Sigmoid colon (tissue), 6 donors: ENCODE measurements at regions not wholly inside any gene's neighbourhood (a gene's known extent, or its start where the extent isn't known, plus 50 kb on each side); places are given as distances from the start of the nearest gene placed in this dataset.

Source experiments
- DNase-seq: peaks from one replicate; pipeline ENCODE4 v3.0.0-alpha.2; 2019
- H3K27ac ChIP-seq, 4 donors: fragments of 200-600 bp; sonication (generic); one replicate each; pipeline ENCODE4 v1.5.1; 2016 to 2019; ENCODE audit warnings: mild to moderate bottlenecking in 1 of 4
- H3K27me3 ChIP-seq, 3 donors: fragments of 200-600 bp; sonication (generic); one replicate each; pipeline ENCODE4 v1.5.1; 2019; ENCODE audit warnings: mild to moderate bottlenecking in 1 of 3
- H3K36me3 ChIP-seq, 4 donors: fragments of 200-600 bp; sonication (generic); one replicate each; pipeline ENCODE4 v1.5.1; 2016 to 2019
- H3K4me1 ChIP-seq, 4 donors: fragments of 200-600 bp; sonication (generic); one replicate each; pipeline ENCODE4 v1.5.1; 2017 to 2019
- H3K4me3 ChIP-seq, 4 donors: fragments of 200-600 bp; sonication (generic); one replicate each; pipeline ENCODE4 v1.5.1; 2017 to 2019; ENCODE audit warnings: mild to moderate bottlenecking in 2 of 4, moderate library complexity in 1 of 4
- H3K9me3 ChIP-seq, 4 donors: fragments of 200-600 bp in 3 of 4; sonication (generic) in 3 of 4; one replicate each; pipeline versions ENCODE4 v1.5.1 to v1.6.1; 2013 to 2019
- CTCF ChIP-seq, 4 experiments: fragments of 450-650 bp in 3 of 4; fragments of 200-600 bp in 1 of 4; IDR thresholded peaks; one replicate each; pipeline ENCODE4 v1.5.1; 2016 to 2019; ENCODE audit warnings: antibody characterized with exemption in 4 of 4, mild to moderate bottlenecking in 3 of 4, moderate library complexity in 2 of 4
- EP300 ChIP-seq, 4 donors: sonication (generic); formaldehyde crosslinking; IDR thresholded peaks; one replicate each; pipeline ENCODE4 v1.6.1; 2017; ENCODE audit warnings: antibody characterized with exemption in 4 of 4
- POLR2A ChIP-seq, 2 donors: fragments of 450-650 bp; IDR thresholded peaks; one replicate each; pipeline ENCODE4 v1.6.1; 2016; ENCODE audit warnings: antibody characterized with exemption in 2 of 2, mild to moderate bottlenecking in 2 of 2, moderate library complexity in 2 of 2
- POLR2AphosphoS5 ChIP-seq, 4 donors: sonication (generic); formaldehyde crosslinking; IDR thresholded peaks; one replicate each; pipeline ENCODE4 v1.6.1; 2017; ENCODE audit warnings: antibody characterized with exemption in 4 of 4
- WGBS, 2 donors: extraction: QIAGEN DNeasy Blood & Tissue Kit; methylation state at CpG; one replicate each; pipeline ENCODE4 v1.1.7; 2013; 5-methylcytosine and 5-hydroxymethylcytosine counted together
- intact Hi-C: fragments of 100-400 bp; cut with DNase I; formaldehyde crosslinking; loops from one replicate; pipeline ENCODE4 v1.15.1; 2023
- donor health status: healthy with polysubstance abuse.
- donor health status: healthy.

- Histone ChIP-seq H3K9me3 (no peaks in the 10 kb centered on the region), H3K4me3 (no peak overlapping the region), H3K4me1 (no peaks in the 10 kb centered on the region), H3K36me3 (no peaks in the 10 kb centered on the region), H3K27ac (no peak overlapping the region), H3K27me3 (no peaks in the 10 kb centered on the region)
- DNase-seq: no peak
- 79 to 88% methylated on average over 9 of the region's 9 CpGs for WGBS, 2 donors
- intact Hi-C loops: no loop called here
- TF ChIP-seq POLR2AphosphoS5 (IDR thresholded peaks at IDR 0.05): no peak
- TF ChIP-seq CTCF (IDR thresholded peaks at IDR 0.05): no peak
- TF ChIP-seq POLR2A (IDR thresholded peaks at IDR 0.05): no peak
- no peak for TF ChIP-seq EP300 (IDR thresholded peaks at IDR 0.05)
These were observed 483.4 kb upstream of the KLHL29 start for GRCh38 chr2:22901471-22902179.

- H3K4me3 ChIP-seq: no peak overlapping the region
- WGBS, 2 donors: 77% methylated on average over 5 of the region's 5 CpGs
- no peaks in the 10 kb centered on the region for H3K36me3 ChIP-seq
- H3K4me1 ChIP-seq: no peaks in the 10 kb centered on the region
- no peak for DNase-seq
- intact Hi-C loops: no loop called here
- H3K27ac ChIP-seq: no peak overlapping the region
- no peaks in the 10 kb centered on the region for H3K9me3 ChIP-seq
- no peaks in the 10 kb centered on the region for H3K27me3 ChIP-seq
- TF ChIP-seq CTCF (IDR thresholded peaks at IDR 0.05) (no peak), POLR2AphosphoS5 (IDR thresholded peaks at IDR 0.05) (no peak), EP300 (IDR thresholded peaks at IDR 0.05) (no peak), POLR2A (IDR thresholded peaks at IDR 0.05) (no peak)
These were observed 482.8 kb upstream of the KLHL29 start for GRCh38 chr2:22902180-22902550.

GRCh38 chr2:22902662-22903165 lies 482.3 kb upstream of the KLHL29 start:
- Histone ChIP-seq H3K27me3 (no peaks in the 10 kb centered on the region), H3K4me3 (no peak overlapping the region), H3K9me3 (no peaks in the 10 kb centered on the region), H3K4me1 (no peaks in the 10 kb centered on the region), H3K36me3 (no peaks in the 10 kb centered on the region), H3K27ac (no peak overlapping the region)
- DNase-seq: no peak
- WGBS, 2 donors: 71 to 88% methylated on average over 6 of the region's 6 CpGs
- intact Hi-C loops: no loop called here
- TF ChIP-seq POLR2A (IDR thresholded peaks at IDR 0.05) (no peak), CTCF (IDR thresholded peaks at IDR 0.05) (no peak), EP300 (IDR thresholded peaks at IDR 0.05) (no peak), POLR2AphosphoS5 (IDR thresholded peaks at IDR 0.05) (no peak)

- H3K4me1 ChIP-seq: no peaks in the 10 kb centered on the region
- H3K9me3 ChIP-seq: no peaks in the 10 kb centered on the region
- H3K4me3 ChIP-seq: no peak overlapping the region
- H3K36me3 ChIP-seq: no peaks in the 10 kb centered on the region
- no peak overlapping the region for H3K27ac ChIP-seq
- no peaks in the 10 kb centered on the region for H3K27me3 ChIP-seq
- intact Hi-C loops: no loop called here
- DNase-seq: no peak
- 83 to 84% methylated on average over 1 of the region's 1 CpG for WGBS, 2 donors
- no peak for TF ChIP-seq EP300 (IDR thresholded peaks at IDR 0.05)
- no peak for TF ChIP-seq POLR2AphosphoS5 (IDR thresholded peaks at IDR 0.05)
- TF ChIP-seq POLR2A (IDR thresholded peaks at IDR 0.05): no peak
- TF ChIP-seq CTCF (IDR thresholded peaks at IDR 0.05): no peak
These were observed 481.4 kb upstream of the KLHL29 start for GRCh38 chr2:22903616-22904015.
